ENCODE measurements at regions not wholly inside any gene's neighbourhood (a gene's known extent, or its start where the extent isn't known, plus 50 kb on each side); places are given as distances from the start of the nearest gene placed in this dataset.

DNA sequence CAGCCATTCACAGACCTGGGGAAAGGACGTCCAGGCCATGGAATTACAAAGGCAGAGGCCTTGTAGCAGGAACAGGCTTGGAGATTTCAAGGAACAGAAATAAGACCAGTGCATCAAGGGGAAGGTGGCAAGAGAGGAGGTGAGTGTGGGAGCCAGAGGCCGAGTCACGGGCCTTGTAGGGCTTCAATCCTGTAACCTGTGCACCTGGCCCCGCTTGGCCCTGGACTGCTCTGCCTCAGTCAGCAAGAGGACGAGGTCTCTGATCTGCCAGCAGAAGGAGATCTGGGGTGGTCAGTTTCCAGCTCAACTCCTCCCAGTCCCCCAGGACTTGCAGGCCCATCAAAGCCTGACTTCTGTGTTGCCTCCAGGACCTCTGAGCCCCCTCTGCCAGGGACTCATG lies 200.8 kb downstream of the VRK1 start:
- no peak overlapping the region for H2AK9ac ChIP-seq (replicated peaks; ENCODE audit: low read depth, low read length, poor library complexity)
- TF ChIP-seq, protein P1, sequence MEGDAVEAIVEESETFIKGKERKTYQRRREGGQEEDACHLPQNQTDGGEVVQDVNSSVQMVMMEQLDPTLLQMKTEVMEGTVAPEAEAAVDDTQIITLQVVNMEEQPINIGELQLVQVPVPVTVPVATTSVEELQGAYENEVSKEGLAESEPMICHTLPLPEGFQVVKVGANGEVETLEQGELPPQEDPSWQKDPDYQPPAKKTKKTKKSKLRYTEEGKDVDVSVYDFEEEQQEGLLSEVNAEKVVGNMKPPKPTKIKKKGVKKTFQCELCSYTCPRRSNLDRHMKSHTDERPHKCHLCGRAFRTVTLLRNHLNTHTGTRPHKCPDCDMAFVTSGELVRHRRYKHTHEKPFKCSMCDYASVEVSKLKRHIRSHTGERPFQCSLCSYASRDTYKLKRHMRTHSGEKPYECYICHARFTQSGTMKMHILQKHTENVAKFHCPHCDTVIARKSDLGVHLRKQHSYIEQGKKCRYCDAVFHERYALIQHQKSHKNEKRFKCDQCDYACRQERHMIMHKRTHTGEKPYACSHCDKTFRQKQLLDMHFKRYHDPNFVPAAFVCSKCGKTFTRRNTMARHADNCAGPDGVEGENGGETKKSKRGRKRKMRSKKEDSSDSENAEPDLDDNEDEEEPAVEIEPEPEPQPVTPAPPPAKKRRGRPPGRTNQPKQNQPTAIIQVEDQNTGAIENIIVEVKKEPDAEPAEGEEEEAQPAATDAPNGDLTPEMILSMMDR (conservative IDR thresholded peaks at IDR 0.05; ENCODE audit: low read depth, low read length), result no peak
- TF ChIP-seq FOS (IDR thresholded peaks at IDR 0.05; ENCODE audit: low read depth, low read length), result no peak
- TF ChIP-seq NFE2L2 (IDR thresholded peaks at IDR 0.05; ENCODE audit: low read depth, low read length), result no peak
- H3K9ac ChIP-seq (ENCODE audit: low read depth, low read length), result no peak overlapping the region
- no peak overlapping the region for H4K5ac ChIP-seq (ENCODE audit: low read depth, low read length)
- H3K27me3 ChIP-seq (ENCODE audit: control insufficient read depth, insufficient read depth, low read length), result no peaks in the 10 kb centered on the region
- H3K4me3 ChIP-seq (ENCODE audit: insufficient read depth, low read depth, low read length), result no peak overlapping the region
- no peaks in the 10 kb centered on the region for H3K79me1 ChIP-seq (ENCODE audit: low read depth in 1 of 2, low read length in 2 of 2)
- H3K4ac ChIP-seq (ENCODE audit: low read depth, low read length), result no peak overlapping the region
- H2BK15ac ChIP-seq (ENCODE audit: low read depth, low read length), result no peak overlapping the region
- DNase-seq, result no peak
- dilution Hi-C loops (cut with HindIII; ENCODE audit: low sequenced_read_pairs, unreplicated experiment), result no loop called here
- no peak overlapping the region for H2BK120ac ChIP-seq (ENCODE audit: low read depth, low read length)
- intact Hi-C loops (cut with micrococcal nuclease), result no loop called here
- no peak overlapping the region for H4K91ac ChIP-seq (ENCODE audit: insufficient read depth, low read depth, low read length)
- H2BK20ac ChIP-seq (ENCODE audit: low read depth, low read length), result no peak overlapping the region
- no peaks in the 10 kb centered on the region for H4K20me1 ChIP-seq (ENCODE audit: insufficient read depth, low read length)
- no peak overlapping the region for H2AFZ ChIP-seq (replicated peaks; ENCODE audit: low read length, poor library complexity)
- peaks cover 31% of the 10 kb centered on the region for H3K9me3 ChIP-seq (ENCODE audit: control insufficient read depth, insufficient read depth, low read length)
- POLR2A ChIA-PET (ENCODE audit: unreplicated experiment), result no interaction called here
- H2AK5ac ChIP-seq (ENCODE audit: low read depth, low read length), result no peak overlapping the region
- BruUV-seq (replicated peaks), result no TSS peak
- WGBS, 2 experiments (ENCODE audit: extremely low coverage in 2 of 2, insufficient read length in 1 of 2), result 57% methylated on average over 1 of the region's 5 CpGs; no CpG with 5 or more reads in 1 of the 2 experiments
- no peaks in the 10 kb centered on the region for H3K36me3 ChIP-seq (ENCODE audit: control insufficient read depth, insufficient read depth, low read length)
- in situ Hi-C loops (cut with MboI; ENCODE audit: low sequenced_read_pairs), result no loop called here
- no peak overlapping the region for H3K23ac ChIP-seq (ENCODE audit: low read depth, low read length)
- H3K14ac ChIP-seq (replicated peaks; ENCODE audit: low read depth, low read length), result no peak overlapping the region
- no peak for ATAC-seq (ENCODE audit: low read depth)
- no peak overlapping the region for H3K18ac ChIP-seq (ENCODE audit: low read depth, low read length)
- no peak overlapping the region for H3K56ac ChIP-seq (ENCODE audit: extremely low read depth, insufficient read depth, low read length)
- no peaks in the 10 kb centered on the region for H3K4me1 ChIP-seq (ENCODE audit: control insufficient read depth, insufficient read depth, low read length)
- H3K9me1 ChIP-seq (ENCODE audit: insufficient read depth, low read length), result no peaks in the 10 kb centered on the region
- no peak overlapping the region for H4K8ac ChIP-seq (ENCODE audit: low read depth in 2 of 2, low read length in 2 of 2)
- H3K4me2 ChIP-seq (ENCODE audit: low read depth, low read length), result no peak overlapping the region
- H2BK5ac ChIP-seq (ENCODE audit: low read depth, low read length, poor library complexity, severe bottlenecking), result no peak overlapping the region
- no peak overlapping the region for H3K27ac ChIP-seq (ENCODE audit: insufficient read depth, low read length)
- CTCF ChIA-PET, result no interaction called here

Measured in IMR-90 (cell line).